HG03135 (cell line): ENCODE measurements at regions not wholly inside any gene's neighbourhood (a gene's known extent, or its start where the extent isn't known, plus 50 kb on each side); places are given as distances from the start of the nearest gene placed in this dataset.
"Not testable (repeated sequence)": the region's sequence is repeated elsewhere in the genome, so short reads cannot be mapped to it uniquely, and the experiment has no call there.

Source experiments
- ATAC-seq: cut with Tn5 transposase; IDR thresholded peaks from one replicate; pipeline ENCODE4 v1.9.1; 2021; ENCODE audit warnings: mild to moderate bottlenecking, moderate library complexity; ENCODE audit not compliant: unreplicated experiment

GRCh38 chr18:38575023-38575422, 1009.4 kb upstream of the CELF4 start:
- ATAC-seq, result no peak

- ATAC-seq, result no peak
These were observed 1007.0 kb upstream of the CELF4 start for GRCh38 chr18:38572554-38573111.

GRCh38 chr18:38571651-38572050, 1006.1 kb upstream of the CELF4 start:
- ATAC-seq, result no peak

DNA sequence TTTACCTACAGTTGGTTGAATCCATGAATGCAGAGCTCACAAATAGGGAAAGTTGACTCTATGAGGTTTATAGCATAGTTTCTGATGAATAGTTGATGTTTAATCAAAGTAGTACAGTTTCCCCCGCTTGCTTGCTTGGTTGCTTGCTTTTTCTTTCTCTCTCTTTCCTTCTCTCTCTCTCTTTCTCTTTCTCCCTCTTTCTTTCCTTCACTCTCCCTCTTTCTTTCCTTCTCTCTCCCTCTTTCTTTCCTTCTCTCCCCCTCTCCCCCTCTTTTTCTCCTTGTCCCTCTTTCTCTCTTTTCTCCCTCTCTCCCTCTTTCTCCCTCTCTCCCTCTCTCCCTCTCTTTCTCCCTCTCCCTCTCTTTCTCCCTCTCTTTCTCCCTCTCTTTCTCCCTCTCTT, 999.9 kb upstream of the CELF4 start:
- ATAC-seq, result no peak

- no peak for ATAC-seq
These were observed 997.9 kb upstream of the CELF4 start for GRCh38 chr18:38563396-38563980.

DNA sequence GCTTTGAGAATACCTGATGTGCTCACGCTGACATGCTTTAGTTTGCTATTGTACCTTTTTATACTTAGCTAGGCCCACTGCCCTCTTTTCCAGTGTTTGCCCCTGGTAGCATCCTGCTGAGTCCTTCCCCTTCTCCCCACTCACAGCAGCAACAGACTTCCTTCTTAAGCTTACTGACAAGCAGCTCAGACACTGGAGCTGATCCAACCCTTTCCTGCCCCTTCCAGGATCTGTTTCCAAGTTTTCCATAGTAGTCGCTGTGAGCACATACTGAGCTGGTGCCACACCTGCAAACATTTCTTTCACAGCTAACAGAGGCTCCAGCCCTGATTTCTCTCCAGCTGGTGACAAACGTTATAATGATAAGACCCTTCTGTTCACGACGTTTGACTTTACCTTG, 991.4 kb upstream of the CELF4 start:
- no peak for ATAC-seq

DNA sequence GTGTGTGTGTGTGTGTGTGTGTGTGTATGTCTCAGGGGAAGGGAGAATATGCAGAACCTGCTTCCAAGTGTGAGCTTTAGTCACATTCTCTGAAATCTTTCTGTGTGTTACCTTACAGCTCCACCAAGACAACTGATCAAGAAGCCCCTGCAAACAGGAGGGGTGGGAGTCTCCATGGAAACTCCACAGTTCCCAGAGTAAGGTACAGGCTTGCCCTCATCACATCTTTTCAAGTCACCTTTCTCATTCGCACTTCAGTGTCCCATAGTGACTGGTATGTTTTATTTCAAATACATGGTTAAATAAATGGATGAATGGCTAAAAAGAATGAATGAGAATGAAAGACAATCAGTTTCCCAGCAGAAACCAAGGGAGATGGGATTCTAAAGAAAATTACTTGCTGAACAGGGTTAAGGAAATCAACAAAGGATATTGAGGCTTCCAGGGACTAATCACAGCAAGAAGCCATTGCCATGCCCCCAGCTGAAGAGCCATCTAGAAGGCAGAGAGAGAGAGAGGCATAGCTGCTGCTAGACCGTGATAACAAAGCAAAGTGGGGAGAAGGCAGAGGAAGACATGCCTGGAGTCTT, 987.2 kb upstream of the CELF4 start:
- no peak for ATAC-seq

GRCh38 chr18:38551881-38552280, 986.3 kb upstream of the CELF4 start:
- ATAC-seq, result no peak

- ATAC-seq, result no peak
These were observed 979.5 kb upstream of the CELF4 start for GRCh38 chr18:38545071-38545470.

DNA sequence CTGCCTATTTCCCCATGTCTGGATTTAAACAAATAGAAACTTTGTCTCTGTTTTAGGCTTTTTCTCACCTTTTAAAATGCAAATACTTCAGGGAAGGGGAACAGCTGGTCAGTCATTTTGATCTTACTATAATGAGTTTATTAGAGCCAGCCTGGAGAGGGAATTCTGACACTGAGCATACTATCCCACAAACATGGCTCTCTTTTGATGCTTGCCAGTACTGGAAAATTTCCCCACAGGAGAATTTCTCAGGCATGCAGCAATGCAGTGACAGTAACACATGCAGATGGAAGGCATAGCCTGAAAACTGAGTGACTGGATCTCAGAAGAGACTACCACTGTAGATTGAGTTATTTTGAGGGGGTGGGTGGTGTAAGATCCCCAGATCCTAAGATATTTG, 974.3 kb upstream of the CELF4 start:
- no peak for ATAC-seq

DNA sequence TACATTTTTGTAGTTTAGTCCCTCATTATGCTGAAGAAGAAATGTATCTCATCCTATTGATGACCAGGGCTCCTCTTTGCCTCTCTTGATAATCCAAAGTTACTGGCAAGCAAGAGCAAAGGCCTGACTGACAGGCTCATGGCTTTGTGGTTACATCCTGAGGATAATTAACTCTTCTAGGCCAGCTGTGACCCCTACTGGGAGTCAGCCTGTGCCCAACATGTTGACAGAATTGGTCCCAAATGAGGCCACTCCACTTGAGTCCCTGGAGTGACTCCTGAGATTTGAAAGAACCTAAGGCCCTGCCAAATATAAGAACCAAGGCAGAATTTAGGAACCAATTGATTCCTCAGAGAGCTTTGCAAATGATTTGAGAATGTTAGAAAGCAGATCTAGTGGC, 973.8 kb upstream of the CELF4 start:
- ATAC-seq, result no peak

GRCh38 chr18:38534073-38534472, 968.5 kb upstream of the CELF4 start:
- ATAC-seq, result no peak

DNA sequence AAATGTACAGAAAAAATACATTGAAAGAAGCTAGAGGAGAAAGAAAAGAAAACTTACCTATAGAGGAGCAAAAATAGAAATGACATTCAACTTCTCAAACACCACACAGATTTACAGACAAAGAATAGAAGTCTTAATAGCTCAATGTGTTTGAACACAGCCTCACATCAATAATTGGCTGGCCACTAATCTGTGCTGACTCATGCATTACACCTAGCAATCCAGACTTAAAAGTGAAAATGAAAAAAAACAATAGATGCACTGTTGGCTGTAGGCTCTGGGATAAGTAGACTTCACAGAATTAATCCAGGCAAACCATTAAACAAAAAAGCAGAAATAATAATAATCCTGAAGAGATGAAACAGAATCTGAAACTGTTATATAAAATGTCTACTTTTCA, 961.3 kb upstream of the CELF4 start:
- ATAC-seq, result no peak

DNA sequence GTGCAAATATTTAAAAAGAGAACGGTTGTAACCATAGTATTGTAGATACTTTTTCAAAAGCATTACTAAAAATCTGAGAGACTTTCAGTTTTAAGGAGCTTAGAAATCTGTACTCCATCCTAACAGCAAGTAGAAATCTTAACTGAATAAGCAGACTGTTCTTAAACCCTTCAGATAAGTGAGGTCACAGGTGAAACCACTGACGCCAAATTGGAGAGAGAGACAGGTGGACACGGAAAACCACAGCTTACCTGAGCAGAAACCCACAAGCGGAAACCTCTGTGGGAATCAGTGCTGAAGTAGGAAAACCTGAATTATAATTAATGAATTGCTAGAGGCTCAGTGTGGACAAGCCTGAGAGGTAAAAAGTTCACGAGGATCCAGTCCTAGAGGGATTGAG, 959.4 kb upstream of the CELF4 start:
- ATAC-seq, result no peak

DNA sequence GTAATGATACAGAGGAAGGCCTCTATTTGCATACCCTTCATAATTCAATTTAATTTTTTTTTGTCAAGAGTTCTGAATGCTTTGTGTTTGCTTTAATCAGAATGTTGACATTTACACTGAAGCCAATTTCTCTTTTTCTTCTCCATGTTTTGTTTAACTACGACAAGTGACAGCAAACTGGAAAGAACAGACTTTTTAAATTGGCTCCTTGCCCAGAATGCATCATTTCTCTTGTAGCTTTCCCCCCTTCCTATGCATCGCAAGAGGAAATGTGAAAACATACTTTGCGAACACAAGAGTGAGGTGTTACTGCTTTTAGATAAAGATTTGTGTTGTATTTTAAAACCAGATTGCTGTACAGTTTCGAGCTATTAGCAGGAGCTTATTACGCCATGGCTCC, 955.2 kb upstream of the CELF4 start:
- no peak for ATAC-seq

DNA sequence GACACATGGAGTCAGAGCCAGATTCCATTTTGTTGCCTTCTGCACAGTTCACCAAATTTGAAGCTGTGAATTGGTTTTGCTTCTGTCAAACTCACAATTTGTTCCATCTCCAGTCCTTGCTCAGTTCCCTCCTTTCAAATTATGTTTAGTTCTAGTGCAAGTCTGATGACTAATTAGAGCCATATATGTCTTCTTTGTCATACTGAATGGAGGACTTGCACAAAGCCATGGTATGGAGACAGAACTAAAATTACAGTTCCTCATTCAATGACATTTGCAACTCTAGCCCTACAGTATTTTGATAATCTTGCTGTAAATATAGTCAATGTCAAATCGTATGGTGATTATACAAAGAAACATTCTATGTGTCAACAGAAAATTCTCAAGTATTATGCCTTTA, 936.9 kb upstream of the CELF4 start:
- ATAC-seq, result no peak

DNA sequence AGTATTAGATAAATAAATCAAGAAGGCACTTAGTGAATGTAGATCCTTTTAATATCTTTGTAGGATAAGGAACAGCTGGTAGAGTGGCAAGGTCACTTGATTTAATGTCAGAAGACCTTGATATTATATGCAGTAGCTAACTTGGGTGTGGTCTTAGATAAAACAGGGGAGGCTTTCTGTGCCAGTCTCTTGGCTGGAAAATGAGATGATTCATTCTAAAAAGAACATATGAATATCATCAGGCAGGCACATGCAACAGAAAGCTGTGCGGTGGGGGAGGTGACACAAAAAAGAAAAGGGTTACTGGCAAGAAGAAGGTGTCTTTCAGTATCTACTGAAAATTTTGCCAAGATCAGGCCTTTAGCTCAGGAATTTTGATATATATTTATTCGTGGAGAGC, 931.7 kb upstream of the CELF4 start:
- no peak for ATAC-seq

- ATAC-seq, result no peak
These were observed 930.7 kb upstream of the CELF4 start for GRCh38 chr18:38496222-38496793.

DNA sequence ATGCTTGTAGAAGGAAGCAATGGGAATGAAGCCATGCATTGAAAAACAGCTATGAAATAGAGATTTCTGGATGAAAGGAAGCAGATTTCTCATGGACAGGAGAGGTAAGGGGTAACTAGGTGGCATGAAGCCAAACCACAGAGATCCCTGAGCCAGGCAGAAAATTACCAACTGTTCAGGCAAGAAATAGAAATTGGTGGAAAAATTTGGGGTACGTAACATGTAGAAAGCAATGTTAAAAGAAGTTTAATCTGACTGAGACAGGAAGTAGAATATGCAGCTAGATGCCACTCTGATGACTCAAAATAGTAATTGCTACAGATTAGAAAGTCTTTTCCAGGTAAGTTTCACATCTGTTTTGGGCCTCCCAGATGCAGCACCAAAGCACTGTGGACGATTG, 928.5 kb upstream of the CELF4 start:
- no peak for ATAC-seq

DNA sequence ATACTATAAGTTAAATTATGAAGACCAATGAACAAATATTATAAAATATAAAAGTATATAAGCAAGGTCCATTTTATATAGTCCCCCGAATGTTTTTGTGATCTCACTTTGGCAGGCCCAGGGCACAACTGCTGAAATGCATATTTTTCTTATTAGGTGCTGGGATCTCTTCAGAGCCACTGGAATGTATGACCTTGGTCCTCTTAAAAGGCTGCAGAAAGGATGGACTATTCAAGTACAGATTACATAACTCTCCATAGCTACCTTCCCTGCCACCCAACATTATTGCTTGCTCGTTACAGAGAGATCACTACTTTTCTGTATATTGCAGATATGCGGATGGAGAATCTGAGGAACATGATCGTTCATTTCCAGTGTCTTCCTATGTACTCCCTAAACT, 925.6 kb upstream of the CELF4 start:
- ATAC-seq, result no peak

GRCh38 chr18:38489721-38490120, 924.1 kb upstream of the CELF4 start:
- ATAC-seq, result not testable (repeated sequence)

- no peak for ATAC-seq
These were observed 921.9 kb upstream of the CELF4 start for GRCh38 chr18:38487521-38487920.

- ATAC-seq, result no peak
These were observed 917.7 kb upstream of the CELF4 start for GRCh38 chr18:38483326-38483725.
